Neutrophil (primary cell): ENCODE measurements at regions not wholly inside any gene's neighbourhood (a gene's known extent, or its start where the extent isn't known, plus 50 kb on each side); places are given as distances from the start of the nearest gene placed in this dataset.
"Not testable (repeated sequence)": the region's sequence is repeated elsewhere in the genome, so short reads cannot be mapped to it uniquely, and the experiment has no call there.

Experiments
- H3K27ac ChIP-seq: fragments of 200-600 bp; sonication (generic); 2 replicates; pipeline ENCODE4 v1.5.1; 2016; ENCODE audit warnings: mild to moderate bottlenecking, moderate library complexity
- H3K27me3 ChIP-seq: fragments of 200-600 bp; sonication (generic); 2 replicates; pipeline ENCODE4 v1.6.0; 2016; ENCODE audit warnings: mild to moderate bottlenecking
- H3K36me3 ChIP-seq: fragments of 200-600 bp; sonication (generic); 2 replicates; pipeline ENCODE4 v1.5.1; 2017
- H3K4me1 ChIP-seq, 2 experiments: fragments of 200-600 bp in 1 of 2; sonication (generic) in 1 of 2; 1 replicate in 1 of 2; 2 replicates in 1 of 2; pipeline versions ENCODE4 v1.5.1 to v1.6.1; 2013 to 2016; ENCODE audit warnings: low read depth in 1 of 2, low read length in 1 of 2, mild to moderate bottlenecking in 1 of 2, moderate library complexity in 1 of 2; ENCODE audit not compliant: control insufficient read depth in 1 of 2, insufficient read depth in 1 of 2
- H3K4me3 ChIP-seq, 2 experiments: fragments of 200-600 bp in 1 of 2; sonication (generic) in 1 of 2; 1 replicate in 1 of 2; 2 replicates in 1 of 2; pipeline ENCODE4 v1.5.1; 2013 to 2016; ENCODE audit warnings: low read depth in 1 of 2, low read length in 1 of 2, mild to moderate bottlenecking in 1 of 2, moderate library complexity in 1 of 2
- H3K9me3 ChIP-seq: fragments of 200-600 bp; sonication (generic); 2 replicates; pipeline ENCODE4 v1.5.1; 2016
- CTCF ChIP-seq: fragments of 200-600 bp; sonication (generic); IDR thresholded peaks from 2 replicates; pipeline ENCODE4 v1.5.1; 2016; ENCODE audit warnings: antibody characterized with exemption

GRCh38 chr22:47872761-47873535 lies 1110.5 kb downstream of the TBC1D22A start:
- Histone ChIP-seq H3K27me3 (no peaks in the 10 kb centered on the region), H3K4me1 (no peaks in the 10 kb centered on the region), H3K36me3 (no peaks in the 10 kb centered on the region), H3K9me3 (peaks cover 2% of the 10 kb centered on the region), H3K4me3 (no peak overlapping the region), H3K27ac (no peak overlapping the region)
- TF ChIP-seq CTCF = no peak

GRCh38 chr22:47865626-47866025 lies 1103.2 kb downstream of the TBC1D22A start:
- Histone ChIP-seq H3K4me1 (no peaks in the 10 kb centered on the region), H3K27ac (no peak overlapping the region), H3K36me3 (no peaks in the 10 kb centered on the region), H3K4me3 (no peak overlapping the region), H3K27me3 (no peaks in the 10 kb centered on the region), H3K9me3 (peaks cover 3% of the 10 kb centered on the region)
- TF ChIP-seq CTCF = no peak

DNA sequence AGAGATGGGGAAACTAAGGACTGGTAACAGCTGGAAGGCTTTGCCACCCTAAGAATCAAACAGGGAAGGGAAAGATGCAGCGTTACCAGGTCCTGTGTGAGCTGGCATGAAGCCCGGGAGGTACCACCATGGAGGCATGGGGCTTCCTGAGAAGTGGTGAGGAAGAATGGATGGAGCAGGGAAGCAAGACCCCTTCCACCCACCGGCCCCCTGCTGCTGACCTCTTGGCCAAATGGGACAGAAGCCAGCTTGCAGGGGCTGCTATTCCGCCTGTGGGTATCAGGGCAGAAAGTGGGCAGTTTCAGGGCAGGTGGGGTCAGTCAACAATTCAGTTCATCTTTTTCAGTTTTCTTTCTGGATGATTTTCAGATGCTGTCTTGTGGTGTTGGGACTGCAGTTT lies 1099.9 kb downstream of the TBC1D22A start:
- H3K27ac ChIP-seq = no peak overlapping the region
- TF ChIP-seq CTCF = no peak
- no peaks in the 10 kb centered on the region for H3K27me3 ChIP-seq
- H3K36me3 ChIP-seq = no peaks in the 10 kb centered on the region
- H3K9me3 ChIP-seq = no peaks in the 10 kb centered on the region
- H3K4me3 ChIP-seq = no peak overlapping the region
- H3K4me1 ChIP-seq = no peaks in the 10 kb centered on the region

- not testable (repeated sequence) for H3K27me3 ChIP-seq, H3K4me1 ChIP-seq, H3K4me3 ChIP-seq, H3K9me3 ChIP-seq, H3K36me3 ChIP-seq, H3K27ac ChIP-seq
These were observed 1098.5 kb downstream of the TBC1D22A start for GRCh38 chr22:47860907-47861306.

DNA sequence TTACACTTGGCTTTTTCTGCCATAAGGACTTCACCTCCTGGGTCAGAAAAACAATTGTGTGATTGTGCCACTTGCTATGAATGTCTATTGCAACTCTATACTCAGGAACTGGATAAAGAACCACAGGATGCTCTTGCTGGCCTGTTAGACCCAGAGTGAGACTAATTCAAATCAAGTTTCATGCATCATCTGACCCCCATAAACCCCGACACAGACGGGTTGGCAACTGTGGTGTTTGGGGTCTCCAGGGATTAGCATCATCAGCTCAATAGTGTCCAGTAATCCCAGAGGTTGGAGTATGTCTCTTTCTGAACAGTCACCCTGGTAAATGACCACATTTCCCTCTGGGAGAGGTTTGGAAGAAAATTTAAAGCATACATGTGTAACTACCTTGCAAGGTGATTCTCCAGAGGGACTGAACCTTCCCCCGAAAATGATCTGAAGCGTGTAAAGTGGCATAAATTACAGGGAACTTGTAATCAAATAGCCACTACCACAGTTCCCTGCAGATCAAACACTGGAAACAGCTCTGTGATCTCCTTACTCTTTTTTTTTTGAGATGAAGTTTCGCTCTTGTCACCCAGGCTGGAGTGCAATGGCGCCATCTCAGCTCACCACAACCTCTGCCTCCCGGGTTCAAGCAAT lies 1097.6 kb downstream of the TBC1D22A start:
- TF ChIP-seq CTCF = no peak
- H3K36me3 ChIP-seq = no peaks in the 10 kb centered on the region
- H3K9me3 ChIP-seq = no peaks in the 10 kb centered on the region
- no peak overlapping the region for H3K4me3 ChIP-seq
- H3K4me1 ChIP-seq = no peaks in the 10 kb centered on the region
- no peak overlapping the region for H3K27ac ChIP-seq
- H3K27me3 ChIP-seq = no peaks in the 10 kb centered on the region

GRCh38 chr22:47858773-47859306 lies 1096.4 kb downstream of the TBC1D22A start:
- Histone ChIP-seq H3K4me1 (no peaks in the 10 kb centered on the region), H3K9me3 (no peaks in the 10 kb centered on the region), H3K4me3 (no peak overlapping the region), H3K27me3 (no peaks in the 10 kb centered on the region), H3K27ac (no peak overlapping the region), H3K36me3 (no peaks in the 10 kb centered on the region)
- TF ChIP-seq CTCF = no peak
